Esophagus muscularis mucosa (tissue), 3 donors: ENCODE measurements at regions not wholly inside any gene's neighbourhood (a gene's known extent, or its start where the extent isn't known, plus 50 kb on each side); places are given as distances from the start of the nearest gene placed in this dataset.

ENCODE experiments used
- POLR2A ChIP-seq: fragments of 450-650 bp; IDR thresholded peaks from one replicate; pipeline ENCODE4 v1.6.1; 2017; ENCODE audit warnings: antibody characterized with exemption, moderate library complexity, mild to moderate bottlenecking, low read depth
- POLR2AphosphoS5 ChIP-seq, 2 donors: sonication (generic); formaldehyde crosslinking; IDR thresholded peaks; one replicate each; pipeline ENCODE4 v1.6.1; 2017; ENCODE audit warnings: antibody characterized with exemption in 2 of 2
- TF ChIP-seq, protein P1 (sequence below), 3 experiments: fragments of 200-600 bp in 2 of 3; fragments of 450-650 bp in 1 of 3; sonication (generic) in 2 of 3; IDR thresholded peaks; one replicate each; pipeline ENCODE4 v1.5.1; 2017 to 2019; ENCODE audit warnings: antibody characterized with exemption in 3 of 3, mild to moderate bottlenecking in 2 of 3, moderate library complexity in 1 of 3

DNA sequence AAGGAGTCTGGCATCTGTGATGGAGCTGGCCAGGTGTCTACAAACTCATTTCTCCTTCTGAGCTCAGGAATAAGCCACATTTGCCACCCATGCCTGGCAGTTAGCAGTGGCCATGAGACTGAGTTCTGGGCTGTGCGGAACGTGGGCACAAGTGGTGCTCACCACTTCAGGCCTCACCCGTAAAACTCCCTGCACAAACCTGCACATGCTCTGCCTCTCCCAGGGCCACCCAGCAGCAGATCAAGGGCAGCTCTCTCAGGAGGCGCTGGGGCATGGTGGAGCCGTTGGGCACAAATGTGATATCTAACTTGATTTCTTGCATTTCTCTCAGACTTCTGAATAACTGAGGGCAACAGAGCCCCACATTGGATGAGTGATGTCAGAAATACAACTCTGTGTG is 269.5 kb downstream of the HIVEP2 start:
- TF ChIP-seq, protein P1, sequence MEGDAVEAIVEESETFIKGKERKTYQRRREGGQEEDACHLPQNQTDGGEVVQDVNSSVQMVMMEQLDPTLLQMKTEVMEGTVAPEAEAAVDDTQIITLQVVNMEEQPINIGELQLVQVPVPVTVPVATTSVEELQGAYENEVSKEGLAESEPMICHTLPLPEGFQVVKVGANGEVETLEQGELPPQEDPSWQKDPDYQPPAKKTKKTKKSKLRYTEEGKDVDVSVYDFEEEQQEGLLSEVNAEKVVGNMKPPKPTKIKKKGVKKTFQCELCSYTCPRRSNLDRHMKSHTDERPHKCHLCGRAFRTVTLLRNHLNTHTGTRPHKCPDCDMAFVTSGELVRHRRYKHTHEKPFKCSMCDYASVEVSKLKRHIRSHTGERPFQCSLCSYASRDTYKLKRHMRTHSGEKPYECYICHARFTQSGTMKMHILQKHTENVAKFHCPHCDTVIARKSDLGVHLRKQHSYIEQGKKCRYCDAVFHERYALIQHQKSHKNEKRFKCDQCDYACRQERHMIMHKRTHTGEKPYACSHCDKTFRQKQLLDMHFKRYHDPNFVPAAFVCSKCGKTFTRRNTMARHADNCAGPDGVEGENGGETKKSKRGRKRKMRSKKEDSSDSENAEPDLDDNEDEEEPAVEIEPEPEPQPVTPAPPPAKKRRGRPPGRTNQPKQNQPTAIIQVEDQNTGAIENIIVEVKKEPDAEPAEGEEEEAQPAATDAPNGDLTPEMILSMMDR (IDR thresholded peaks at IDR 0.05): no peak
- no peak for TF ChIP-seq POLR2AphosphoS5 (IDR thresholded peaks at IDR 0.05)
- no peak for TF ChIP-seq POLR2A
